ENCODE measurements at regions not wholly inside any gene's neighbourhood (a gene's known extent, or its start where the extent isn't known, plus 50 kb on each side); places are given as distances from the start of the nearest gene placed in this dataset.
"Not testable (repeated sequence)": the region's sequence is repeated elsewhere in the genome, so short reads cannot be mapped to it uniquely, and the experiment has no call there.

DNA sequence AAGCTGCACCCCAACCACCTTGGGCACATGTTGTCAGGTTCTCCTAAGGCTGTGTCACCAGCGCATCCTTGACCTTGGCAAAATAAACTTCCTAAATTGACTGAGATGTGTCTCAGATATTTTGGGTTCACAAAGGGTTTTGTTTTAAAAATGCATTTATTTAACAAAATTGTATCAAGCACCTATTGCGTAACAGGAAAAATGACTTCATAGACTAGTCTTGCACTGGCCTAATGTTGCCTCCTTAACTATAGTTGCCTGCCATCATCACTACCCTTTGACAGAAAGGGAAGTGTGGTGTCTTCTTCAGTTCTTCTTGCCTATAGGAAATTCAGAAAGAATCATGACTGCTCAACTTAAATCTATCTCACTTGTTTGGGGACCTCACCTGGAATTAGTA is 374.2 kb downstream of the SH2D1A start:
- DNase-seq, result no peak

DNA sequence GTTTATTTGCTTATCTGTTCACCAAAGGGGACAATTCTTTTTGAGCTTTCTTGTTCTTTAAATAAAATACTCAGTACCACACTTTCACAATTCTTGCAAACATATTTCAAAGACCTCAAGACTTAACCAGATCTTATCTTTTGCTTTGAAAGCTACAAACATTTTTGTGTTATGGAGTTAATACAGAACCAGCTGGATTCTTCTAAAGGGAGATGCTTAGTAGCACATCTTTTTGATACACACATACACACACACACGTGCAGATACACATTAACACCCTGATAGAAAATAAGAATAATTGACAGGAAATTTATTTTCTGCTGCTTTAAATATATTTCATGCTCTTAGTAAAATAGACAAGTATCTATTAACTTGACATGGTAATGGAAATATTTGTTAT is 379.1 kb downstream of the SH2D1A start:
- DNase-seq, result no peak

DNA sequence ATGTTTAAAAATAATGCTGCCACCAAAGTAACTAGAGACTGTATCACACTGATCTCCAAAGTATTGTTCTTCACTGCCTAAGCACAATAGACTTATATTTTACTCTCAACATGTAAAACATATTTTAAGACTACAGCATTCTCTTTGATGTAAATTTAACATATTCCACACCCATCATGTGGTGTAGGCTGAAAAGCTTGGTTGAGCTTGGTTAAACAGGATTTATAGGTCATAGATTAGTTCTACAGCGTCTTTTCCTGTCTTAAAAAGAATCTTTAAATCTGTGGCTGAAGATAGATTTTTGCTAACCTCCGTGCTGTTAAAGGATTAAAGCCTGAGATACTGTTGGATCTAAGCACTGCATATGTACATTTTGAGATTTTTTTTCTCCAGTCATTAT is 379.9 kb downstream of the SH2D1A start:
- no peak for DNase-seq

DNA sequence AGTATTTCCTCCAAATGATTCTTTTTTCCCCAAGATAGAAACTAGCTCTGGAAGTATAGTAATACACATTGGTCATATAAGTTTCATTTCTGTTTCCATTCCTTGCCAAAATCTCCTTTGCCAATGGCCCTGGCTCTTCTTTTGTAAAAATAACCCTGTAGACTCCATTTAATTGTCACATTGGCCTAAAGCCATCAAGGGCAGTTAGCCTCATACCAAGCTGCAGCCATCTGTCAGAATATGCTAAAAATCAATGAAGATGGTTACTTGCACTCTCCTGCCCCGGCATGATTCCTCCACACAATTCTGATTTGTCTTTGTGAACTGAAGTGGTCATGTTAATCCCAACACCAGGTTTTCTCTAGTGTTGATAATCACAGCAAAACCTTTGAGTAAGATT is 380.5 kb downstream of the SH2D1A start:
- DNase-seq, result no peak

DNA sequence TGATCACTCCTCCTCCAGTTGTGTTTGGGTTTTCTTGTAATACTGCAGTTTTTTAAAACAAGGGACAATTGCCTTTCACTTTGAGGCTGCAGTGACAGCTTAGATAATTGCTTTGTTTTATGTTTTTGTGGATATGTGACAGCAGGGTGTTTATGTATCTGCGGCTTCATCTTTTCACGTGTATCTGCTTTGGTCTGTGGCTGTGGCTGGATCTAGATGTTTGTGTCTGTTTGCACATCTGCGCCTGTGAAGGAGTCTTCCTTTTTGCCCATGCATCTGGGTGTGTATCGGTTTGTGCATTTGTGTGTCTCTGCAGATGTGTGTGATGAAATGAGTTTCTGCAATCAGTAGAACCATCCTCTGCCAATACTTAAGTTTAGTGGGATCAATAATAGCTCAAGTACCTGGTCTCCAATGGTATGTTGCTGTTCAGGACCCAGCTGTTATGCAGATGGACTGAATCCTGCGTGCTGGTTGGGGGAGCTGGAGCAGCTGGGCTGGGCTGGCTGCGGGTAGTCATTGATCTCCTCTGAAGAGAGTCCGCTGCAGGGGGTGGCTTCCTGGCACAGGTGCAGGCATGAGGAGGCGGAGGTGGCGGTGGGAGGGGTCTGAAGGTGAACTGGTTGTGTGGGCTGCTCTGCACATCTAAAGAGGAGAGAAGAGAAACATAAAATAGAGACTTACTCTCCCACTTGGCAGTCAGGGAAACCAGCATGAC is 390.3 kb downstream of the SH2D1A start:
- DNase-seq, result no peak

DNA sequence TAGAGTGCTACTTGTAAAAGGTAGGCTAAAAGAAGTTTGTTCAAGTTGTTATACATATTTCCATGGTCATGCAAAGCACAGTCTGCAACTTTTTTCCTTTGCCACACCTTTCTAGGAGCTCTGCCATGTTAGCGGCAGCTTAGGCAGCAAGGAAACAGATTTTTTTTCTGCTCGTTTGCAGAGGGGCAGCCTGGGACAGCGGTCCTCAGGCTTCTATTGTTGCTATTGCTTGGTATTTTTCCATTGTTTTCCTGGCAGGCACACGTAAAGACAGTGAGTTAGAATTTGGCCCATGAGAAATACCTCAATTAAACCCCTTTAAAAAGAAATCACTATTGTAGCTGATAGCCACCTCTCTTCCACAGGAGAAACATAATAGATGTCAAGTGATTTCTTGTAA is 391.4 kb downstream of the SH2D1A start:
- DNase-seq, result no peak

DNA sequence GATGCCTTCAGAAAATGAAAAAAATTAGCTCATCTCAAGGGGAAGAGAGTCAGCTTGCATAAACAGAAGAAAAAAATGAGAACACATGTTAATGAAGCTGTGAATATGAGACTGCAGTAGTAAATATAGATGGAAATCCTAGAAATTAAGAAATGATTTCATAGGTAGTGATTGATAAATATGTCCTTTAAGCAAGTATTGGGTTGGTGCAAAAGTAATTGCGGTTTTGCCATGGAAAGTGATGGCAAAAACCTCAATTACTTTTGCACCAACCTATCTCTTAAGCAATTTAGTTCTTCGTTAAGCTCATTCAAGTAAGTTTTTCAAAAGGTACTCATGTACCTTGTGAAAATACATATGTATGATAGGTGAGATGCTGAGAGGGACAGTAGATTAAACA is 400.9 kb downstream of the SH2D1A start:
- no peak for DNase-seq

DNA sequence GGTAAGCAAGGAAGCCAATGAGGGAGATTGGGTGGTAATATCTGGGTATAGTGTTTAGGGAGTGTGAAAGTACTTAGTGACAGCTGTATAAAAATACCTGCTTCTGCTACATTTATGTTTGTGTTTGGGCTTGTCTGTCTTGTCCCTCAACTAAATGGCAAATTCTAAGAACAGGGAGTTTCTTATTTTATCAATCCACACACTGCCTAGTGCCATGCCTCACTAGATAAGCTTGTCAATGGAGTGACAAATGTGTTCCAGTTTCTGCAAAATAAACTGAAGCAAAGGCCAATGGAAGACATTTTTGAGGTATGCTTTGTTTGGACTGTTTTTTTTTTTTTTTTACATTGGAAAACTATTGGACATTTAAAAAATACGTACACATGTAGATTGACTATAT is 418.0 kb downstream of the SH2D1A start:
- DNase-seq, result no peak

DNA sequence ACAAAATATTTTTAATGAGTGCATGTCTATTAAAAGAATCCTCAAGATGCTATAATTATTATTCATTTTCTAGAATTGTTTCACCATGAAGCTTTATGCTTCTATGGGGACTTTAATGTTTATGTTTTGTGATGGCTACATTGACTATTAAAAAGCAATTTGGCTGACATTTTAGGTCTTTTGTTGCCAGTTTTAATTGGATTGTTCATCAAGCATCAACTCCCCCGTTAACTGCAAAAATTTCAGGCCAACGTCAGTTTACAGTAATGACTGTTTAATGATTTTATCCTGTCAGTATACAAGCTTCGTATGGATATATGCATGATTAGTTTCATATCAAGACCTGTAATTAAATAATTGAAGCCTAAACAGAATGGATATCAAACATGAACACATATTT is 422.8 kb downstream of the SH2D1A start:
- no peak for DNase-seq

DNA sequence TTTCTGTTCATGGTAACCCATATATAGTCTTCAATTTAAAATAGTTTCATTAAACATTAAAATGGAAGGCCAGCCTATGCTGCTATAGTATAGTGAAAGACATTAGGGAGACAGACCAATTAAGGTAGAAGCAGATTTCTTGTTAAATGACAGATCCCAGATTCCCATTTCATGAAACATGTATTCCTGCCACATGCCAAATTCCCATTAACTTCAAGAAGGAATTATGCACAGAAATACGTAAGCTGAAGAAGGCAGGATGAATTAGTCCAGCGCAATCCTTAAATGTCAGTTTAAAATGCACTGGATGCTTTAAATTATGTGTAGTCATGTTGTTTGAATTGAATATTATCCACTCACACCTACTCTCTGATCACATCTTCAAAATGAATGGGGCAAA is 424.9 kb downstream of the SH2D1A start:
- no peak for DNase-seq

DNA sequence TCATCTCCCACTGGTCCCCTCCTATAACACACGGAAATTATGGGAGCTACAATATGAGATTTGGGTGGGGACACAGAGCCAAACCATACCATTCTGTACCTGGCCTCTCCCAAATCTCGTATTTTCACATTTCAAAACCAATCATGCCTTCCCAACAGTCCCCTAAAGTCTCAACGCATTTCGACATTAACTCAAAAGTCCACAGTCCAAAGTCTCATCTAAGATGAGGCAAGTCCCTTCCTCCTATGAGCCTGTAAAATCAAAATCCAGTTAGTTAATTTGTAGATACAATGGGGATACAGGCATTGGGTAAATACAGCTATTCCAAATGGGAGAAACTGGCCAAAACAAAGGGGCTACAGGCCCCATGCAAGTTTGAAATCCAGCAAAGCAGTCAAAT is 441.9 kb downstream of the SH2D1A start:
- not testable (repeated sequence) for DNase-seq

DNA sequence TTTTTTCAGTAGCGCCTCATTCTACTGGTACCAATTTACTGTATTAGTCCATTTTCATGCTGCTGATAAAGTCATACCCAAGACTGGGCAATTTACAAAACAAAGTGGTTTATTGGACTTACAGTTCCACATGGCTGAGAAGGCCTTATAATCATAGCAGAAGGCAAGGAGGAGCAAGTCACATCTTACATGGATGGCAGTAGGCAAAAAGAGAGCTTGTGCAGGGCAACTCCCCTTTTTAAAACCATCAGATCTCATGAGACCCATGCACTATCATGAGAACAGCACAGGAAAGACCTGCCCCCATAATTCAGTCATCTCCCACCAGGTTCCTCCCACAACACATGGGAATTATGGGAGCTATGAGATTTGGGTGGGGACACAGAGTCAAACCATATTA is 443.5 kb downstream of the SH2D1A start:
- not testable (repeated sequence) for DNase-seq

DNA sequence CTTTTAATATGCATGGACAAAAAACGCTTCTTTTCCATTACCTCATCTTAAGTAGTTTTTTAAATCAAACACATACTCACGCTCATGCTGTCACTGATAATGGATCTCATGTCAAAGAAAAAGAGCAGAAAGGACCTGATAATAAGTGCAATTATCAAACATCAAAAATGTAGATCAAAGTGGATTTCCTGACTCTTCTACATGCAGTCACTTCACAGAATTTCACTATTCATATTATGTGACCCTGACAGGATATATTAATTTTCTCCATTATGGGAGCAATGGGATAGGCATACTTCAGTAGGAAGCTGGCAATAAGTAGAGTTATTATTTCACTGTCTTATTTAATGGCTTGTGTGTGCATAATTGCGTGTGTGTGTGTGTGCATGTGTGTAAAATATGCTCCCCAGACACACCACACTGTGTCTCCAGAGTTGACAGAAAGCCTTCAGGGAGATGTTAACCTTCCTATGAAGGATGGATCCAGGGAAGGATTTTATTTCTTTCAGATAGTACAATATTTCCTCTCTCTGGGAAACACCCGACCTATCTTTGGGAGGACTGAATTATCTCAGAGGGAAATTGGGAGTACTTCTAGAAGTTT is 445.2 kb downstream of the SH2D1A start:
- DNase-seq, result no peak

DNA sequence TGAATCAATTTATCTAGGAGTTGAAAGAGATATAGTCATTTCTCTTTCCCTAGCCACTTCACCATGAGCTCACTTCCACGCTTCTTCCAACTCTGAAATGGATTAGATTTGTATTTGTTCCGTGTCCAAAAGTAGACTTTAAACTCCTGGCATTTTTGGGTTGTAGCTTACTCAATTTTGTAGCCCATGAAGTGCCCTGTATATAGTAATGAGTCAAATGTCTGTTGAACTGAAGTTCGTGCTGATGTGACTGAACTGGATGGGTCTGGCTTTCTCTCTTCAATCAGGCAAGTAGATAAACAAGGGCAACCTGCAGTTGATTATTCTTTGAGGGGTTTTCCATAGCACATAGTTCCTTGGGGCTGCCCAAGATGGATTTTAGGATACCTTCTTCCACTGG is 450.6 kb downstream of the SH2D1A start:
- no peak for DNase-seq

DNA sequence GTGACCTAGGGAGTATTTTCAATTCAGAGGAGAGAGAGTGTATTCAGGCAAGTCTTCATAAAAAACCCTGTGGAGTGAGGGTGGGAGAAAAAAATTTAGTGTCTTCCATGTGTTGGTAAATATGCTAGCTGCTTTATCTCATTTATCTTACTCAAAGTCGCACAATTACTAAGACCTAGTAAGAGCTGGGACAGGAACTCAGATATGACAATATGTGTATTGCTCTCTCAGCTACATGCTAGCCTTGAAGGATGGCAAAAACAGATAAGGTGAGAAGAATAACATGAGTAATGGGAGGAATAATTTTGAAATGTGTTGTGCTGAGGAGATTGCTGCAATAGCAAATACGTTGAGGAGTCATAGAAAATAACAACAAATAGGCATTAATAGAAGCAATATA is 458.6 kb downstream of the SH2D1A start:
- peak; percentile 2 for DNase-seq

DNA sequence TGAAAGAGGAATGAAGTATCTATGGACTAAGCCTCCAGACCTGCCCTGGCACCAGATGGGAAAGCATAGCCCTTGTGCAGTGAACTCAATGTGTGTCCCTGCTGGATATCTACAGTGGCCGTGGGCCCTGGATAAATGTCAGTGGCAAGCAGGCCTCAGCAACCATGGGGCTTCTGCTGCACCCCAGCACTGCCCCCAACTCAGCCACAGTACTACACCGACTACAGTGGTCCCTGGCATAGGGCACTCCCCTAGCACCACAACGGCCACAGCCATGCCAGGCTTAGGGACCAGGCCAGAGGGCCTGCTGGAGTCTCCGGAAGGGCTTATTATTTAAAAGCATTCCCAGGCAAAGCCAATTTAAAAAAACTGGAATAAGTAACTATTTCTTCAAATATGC is 459.1 kb downstream of the SH2D1A start:
- no peak for DNase-seq

DNA sequence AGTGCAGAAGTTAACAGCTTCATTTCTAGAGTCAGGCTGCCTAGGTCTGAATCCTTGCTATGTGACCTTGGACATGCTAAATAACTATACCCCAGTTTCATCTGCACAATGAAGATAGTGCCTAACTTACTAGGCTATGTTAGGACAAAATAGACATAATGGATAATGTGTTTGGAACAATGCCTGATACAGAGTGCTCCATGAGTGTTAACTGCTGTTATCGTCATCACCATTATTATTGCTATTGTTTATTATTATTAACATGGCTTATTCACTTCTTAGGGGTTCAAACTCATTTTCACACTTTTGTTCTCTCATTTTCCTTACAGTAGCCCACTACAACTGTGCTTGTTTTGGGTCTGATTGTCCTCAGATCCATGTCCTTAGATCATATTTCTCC is 467.7 kb downstream of the SH2D1A start:
- no peak for DNase-seq

DNA sequence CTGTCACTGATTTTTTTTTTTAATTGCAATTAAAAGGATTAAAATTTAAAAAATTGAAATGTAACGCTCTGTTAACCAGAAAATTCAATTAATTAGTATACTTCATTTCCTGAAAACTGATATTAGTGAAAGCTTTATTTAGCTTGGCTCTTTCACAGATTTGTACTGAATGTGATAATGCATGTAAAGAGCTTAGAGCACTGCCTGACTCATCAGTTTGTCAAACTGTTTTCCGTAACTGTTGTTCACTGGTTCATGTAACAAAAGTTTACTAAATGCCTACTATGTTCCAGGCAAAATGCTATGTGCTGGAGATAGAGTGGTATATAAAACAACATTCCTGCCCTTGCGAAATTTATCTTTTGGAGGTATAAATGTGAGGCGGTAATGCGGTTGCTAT is 471.7 kb downstream of the SH2D1A start:
- no peak for DNase-seq

DNA sequence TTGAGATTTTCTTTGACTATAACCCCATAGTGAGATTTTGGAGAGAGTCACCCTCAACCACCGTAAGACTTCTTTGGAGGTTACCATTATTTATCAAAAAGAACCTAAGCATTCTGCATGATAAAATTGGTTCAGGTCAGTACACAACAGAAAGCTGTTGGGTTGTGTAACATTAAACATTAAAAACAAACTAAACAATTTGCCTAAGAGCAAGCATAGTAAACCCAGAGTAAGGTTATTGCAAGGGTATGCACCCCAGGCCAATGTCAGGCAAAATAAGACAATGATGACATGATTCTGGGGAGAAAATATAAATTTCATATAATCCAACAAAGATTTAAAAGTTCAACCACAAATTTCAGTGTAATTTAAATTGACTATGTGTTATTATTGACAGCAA is 472.4 kb downstream of the SH2D1A start:
- no peak for DNase-seq

DNA sequence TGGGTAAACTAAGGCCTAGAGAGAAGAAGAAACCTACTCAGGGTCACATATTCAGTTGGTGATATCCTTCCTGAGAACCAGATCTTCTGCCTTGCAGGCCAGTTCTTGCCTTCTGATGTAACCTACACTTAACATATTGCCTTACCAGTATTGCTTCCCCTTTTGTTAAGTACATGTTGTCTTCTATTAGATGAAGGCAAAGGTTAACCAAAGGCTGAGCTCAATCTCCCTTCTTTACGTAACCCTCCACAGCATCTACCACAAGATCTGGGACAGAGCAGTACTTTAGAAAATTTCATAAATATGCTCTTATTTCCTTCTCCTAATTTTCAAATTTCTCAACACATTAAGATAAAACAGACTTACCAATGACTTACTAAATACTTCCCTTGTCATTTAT is 474.4 kb downstream of the SH2D1A start:
- no peak for DNase-seq

DNA sequence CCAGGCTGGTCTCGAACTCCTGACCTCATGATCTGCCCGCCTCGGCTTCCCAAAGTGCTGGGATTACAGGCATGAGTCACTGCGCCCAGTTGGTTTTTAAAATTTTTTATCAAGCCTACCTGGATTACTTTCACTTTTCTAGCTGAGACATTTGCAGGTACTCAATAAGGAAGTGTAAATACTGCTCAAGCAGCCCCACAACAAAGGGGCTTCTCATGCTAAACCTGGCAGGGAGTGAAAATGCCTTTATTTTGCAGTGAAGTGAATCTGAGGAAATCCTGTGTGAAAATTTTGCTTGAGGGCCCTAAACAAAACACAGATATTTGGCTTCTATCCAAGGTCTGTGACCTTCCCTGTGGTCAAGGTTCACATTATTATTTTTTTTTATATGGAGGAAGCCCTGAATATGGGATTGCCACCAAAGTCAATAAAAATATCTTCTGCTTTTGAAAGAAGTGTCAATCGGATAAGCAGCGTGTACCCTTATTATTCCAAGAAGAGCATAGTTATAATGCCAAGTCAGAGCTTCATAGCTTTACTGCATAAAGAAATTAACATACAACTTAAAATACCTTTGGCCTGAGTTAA is 481.0 kb downstream of the SH2D1A start:
- DNase-seq, result no peak

DNA sequence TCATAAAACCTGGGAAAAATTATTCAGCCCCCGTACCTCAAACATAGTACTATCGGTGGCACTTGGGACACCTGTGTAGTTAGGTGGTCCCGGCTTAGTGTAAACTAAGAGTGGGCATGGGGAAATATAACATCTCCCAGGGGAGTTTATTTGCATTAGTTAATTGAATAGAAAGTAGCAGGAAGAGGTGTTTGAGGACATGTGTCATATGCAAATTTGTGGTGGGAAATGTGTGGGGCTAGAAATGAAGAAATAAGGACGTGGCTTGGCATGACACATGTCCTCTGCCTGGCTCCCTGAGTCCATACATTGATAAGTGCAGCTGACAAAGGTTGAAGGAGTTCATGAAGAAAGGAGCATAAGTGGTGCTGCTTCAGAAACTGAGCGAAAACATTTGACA is 483.6 kb downstream of the SH2D1A start:
- DNase-seq, result peak; percentile 3

DNA sequence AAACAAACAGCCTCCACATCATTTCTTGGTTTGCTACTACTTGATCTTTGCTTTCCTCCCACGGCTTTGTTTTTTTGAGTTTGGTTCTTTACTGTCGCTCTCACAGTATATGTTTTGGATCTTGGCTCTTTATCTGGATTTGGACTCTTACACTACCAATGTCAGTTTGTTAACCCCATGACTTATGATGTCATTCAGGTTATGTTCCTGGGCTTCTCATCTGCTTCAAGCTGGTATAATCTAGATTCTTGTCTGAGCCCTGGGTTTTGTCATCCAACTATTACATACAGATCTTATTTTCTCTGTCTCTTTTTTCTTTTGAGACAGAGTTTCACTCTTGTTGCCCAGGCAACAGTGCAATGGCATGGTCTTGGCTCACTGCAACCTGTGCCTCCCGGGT is 482.9 kb upstream of the TEX13C start:
- DNase-seq, result no peak

DNA sequence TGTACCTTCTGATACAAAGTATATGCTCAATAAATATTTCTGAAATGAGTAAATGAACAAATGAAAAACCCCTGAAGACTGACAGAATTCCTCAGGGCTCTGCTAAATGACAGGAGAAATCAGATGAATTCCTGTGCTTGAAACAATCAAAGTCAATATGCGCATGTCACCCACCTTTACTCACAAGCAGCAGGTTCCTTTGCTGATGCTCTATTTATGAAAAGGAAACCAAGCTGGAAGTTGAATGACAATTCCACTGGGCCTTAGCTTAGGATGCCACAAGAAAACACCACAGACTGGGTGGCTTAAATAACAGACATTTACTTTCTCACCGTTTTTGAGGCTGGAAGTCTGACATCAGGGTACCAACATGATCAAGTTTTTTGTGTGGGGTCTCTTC is 477.5 kb upstream of the TEX13C start:
- DNase-seq, result no peak

DNA sequence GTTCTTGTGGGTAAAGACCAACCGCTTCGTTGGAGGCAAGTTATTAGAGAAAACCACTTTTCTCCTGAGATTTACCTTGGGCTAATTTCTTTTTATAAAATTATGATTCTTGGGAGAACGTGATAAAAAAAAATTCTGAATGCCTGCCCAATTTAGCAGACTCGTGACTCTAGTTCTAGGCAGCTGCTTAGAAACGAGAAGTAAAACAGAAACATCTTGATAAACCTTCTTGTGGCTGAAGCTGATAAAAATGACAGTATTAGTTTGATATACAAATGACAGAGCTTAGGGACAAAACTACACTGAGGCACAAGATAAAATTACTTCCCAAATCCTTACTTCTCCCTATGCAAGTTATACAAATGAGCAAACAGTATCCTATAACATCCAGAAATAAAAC is 458.9 kb upstream of the TEX13C start:
- no peak for DNase-seq
